ENCODE measurements at regions not wholly inside any gene's neighbourhood (a gene's known extent, or its start where the extent isn't known, plus 50 kb on each side); places are given as distances from the start of the nearest gene placed in this dataset.
"Not testable (repeated sequence)": the region's sequence is repeated elsewhere in the genome, so short reads cannot be mapped to it uniquely, and the experiment has no call there.

- TF ChIP-seq CTCF (IDR thresholded peaks at IDR 0.05), result no peak
- TF ChIP-seq POLR2A (IDR thresholded peaks at IDR 0.05), result no peak
- H3K4me3 ChIP-seq, result no peak overlapping the region
- no peaks in the 10 kb centered on the region for H3K4me1 ChIP-seq
- ATAC-seq (no peak), DNase-seq (no peak)
- H3K27me3 ChIP-seq, result no peaks in the 10 kb centered on the region
- intact Hi-C loops (cut with DNase I), result no loop called here
- WGBS, 2 donors, result 93 to 94% methylated on average over 3 of the region's 3 CpGs
- no peak overlapping the region for H3K27ac ChIP-seq
- no peaks in the 10 kb centered on the region for H3K36me3 ChIP-seq (replicated peaks in 1 of 2; ENCODE audit: insufficient read depth in 1 of 2, low read depth in 2 of 2)
- H3K9me3 ChIP-seq, result no peaks in the 10 kb centered on the region
Measured at GRCh38 chr1:222000131-222000530, 258.2 kb upstream of the DUSP10 start.

DNA sequence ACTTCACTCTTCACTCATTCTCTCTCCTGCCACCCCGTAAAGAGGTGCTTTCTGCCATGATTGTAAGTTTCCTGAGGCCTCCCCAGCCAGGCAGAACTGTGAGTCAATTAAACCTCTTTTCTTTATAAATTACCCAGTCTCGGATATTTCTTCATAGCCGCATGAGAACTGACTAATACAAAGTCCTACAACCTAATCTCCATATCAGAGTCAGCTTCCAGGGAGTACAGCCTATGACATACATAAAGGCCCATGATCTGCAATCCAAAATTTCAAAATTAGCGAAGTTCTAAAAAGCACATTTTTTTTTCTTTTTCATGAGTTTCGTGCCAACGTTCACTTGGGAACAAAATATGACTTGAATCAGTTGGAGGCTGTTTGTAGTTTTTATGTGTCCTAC, 256.9 kb upstream of the DUSP10 start:
- Histone ChIP-seq H3K36me3 (replicated peaks in 1 of 2; ENCODE audit: insufficient read depth in 1 of 2, low read depth in 2 of 2) (no peaks in the 10 kb centered on the region), H3K27ac (no peak overlapping the region), H3K4me1 (no peaks in the 10 kb centered on the region), H3K9me3 (no peaks in the 10 kb centered on the region), H3K27me3 (no peaks in the 10 kb centered on the region), H3K4me3 (no peak overlapping the region)
- no peak for DNase-seq
- intact Hi-C loops (cut with DNase I), result no loop called here
- TF ChIP-seq POLR2A (IDR thresholded peaks at IDR 0.05), result no peak
- no peak for TF ChIP-seq CTCF (IDR thresholded peaks at IDR 0.05)
- no peak for ATAC-seq
- 73% methylated on average over 6 of the region's 6 CpGs for WGBS, 2 donors

GRCh38 chr1:221998186-221998612, 256.3 kb upstream of the DUSP10 start:
- 43 to 60% methylated on average over 2 of the region's 2 CpGs for WGBS, 2 donors
- H3K4me1 ChIP-seq, result no peaks in the 10 kb centered on the region
- no peak for ATAC-seq
- intact Hi-C loops (cut with DNase I), result no loop called here
- H3K36me3 ChIP-seq (replicated peaks in 1 of 2; ENCODE audit: insufficient read depth in 1 of 2, low read depth in 2 of 2), result no peaks in the 10 kb centered on the region
- no peak overlapping the region for H3K27ac ChIP-seq
- no peaks in the 10 kb centered on the region for H3K9me3 ChIP-seq
- TF ChIP-seq CTCF (IDR thresholded peaks at IDR 0.05), result no peak
- no peak for TF ChIP-seq POLR2A (IDR thresholded peaks at IDR 0.05)
- no peaks in the 10 kb centered on the region for H3K27me3 ChIP-seq
- no peak overlapping the region for H3K4me3 ChIP-seq
- no peak for DNase-seq

GRCh38 chr1:221997012-221997411, 255.1 kb upstream of the DUSP10 start:
- ATAC-seq, result not testable (repeated sequence)

DNA sequence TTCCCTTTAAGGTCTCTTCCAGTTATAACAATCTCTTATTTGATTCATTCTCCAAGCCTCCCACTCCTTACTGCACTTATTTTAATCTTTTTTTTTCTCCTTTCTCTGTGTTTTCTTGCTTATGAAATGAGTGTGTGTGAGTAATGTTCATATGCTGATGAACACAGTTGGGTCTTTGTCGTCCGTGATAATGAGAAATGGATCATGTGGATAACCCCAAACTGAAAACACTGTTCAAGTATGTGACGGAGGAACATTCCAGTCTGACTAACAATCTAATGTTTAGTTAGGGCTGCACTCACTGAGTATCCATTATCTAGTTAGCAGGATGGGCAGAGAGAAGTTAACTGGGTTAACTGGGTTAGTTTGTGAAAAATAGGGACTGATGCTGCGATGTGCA, 253.1 kb upstream of the DUSP10 start:
- H3K9me3 ChIP-seq, result no peaks in the 10 kb centered on the region
- TF ChIP-seq CTCF (IDR thresholded peaks at IDR 0.05) (no peak), POLR2A (IDR thresholded peaks at IDR 0.05) (no peak)
- no peaks in the 10 kb centered on the region for H3K27me3 ChIP-seq
- H3K4me3 ChIP-seq, result no peak overlapping the region
- intact Hi-C loops (cut with DNase I), result no loop called here
- H3K4me1 ChIP-seq, result no peaks in the 10 kb centered on the region
- H3K36me3 ChIP-seq (replicated peaks in 1 of 2; ENCODE audit: insufficient read depth in 1 of 2, low read depth in 2 of 2), result no peaks in the 10 kb centered on the region
- DNase-seq (no peak), ATAC-seq (no peak)
- WGBS, 2 donors, result 58 to 63% methylated on average over 4 of the region's 4 CpGs
- H3K27ac ChIP-seq, result no peak overlapping the region

More at GRCh38 chr1:221997012-221997411, 255.1 kb upstream of the DUSP10 start:
- intact Hi-C loops (cut with DNase I); H3K27me3 ChIP-seq; H3K9me3 ChIP-seq; H3K4me3 ChIP-seq; H3K4me1 ChIP-seq; H3K36me3 ChIP-seq (replicated peaks in 1 of 2; ENCODE audit: insufficient read depth in 1 of 2, low read depth in 2 of 2); DNase-seq; H3K27ac ChIP-seq: not testable (repeated sequence)
- WGBS, 2 donors, result 73 to 80% methylated on average over 1 of the region's 1 CpG
